Endothelial cell of umbilical vein (primary cell): ENCODE measurements at regions not wholly inside any gene's neighbourhood (a gene's known extent, or its start where the extent isn't known, plus 50 kb on each side); places are given as distances from the start of the nearest gene placed in this dataset.

Source experiments
- EZH2 ChIP-seq: IDR thresholded peaks from 2 replicates; pipeline ENCODE4 v1.6.1; 2012; ENCODE audit warnings: borderline replicate concordance, low read depth, mild to moderate bottlenecking, moderate library complexity, low read length, inconsistent platforms; ENCODE audit not compliant: severe bottlenecking
- JUN ChIP-seq: IDR thresholded peaks from 2 replicates; pipeline ENCODE4 v1.6.1; 2011; ENCODE audit warnings: borderline replicate concordance, low read depth; ENCODE audit not compliant: insufficient read length, insufficient read depth
- MAX ChIP-seq: IDR thresholded peaks from 2 replicates; pipeline ENCODE4 v1.6.1; 2011; ENCODE audit not compliant: insufficient read depth, insufficient read length
- MYC ChIP-seq: IDR thresholded peaks from one replicate; pipeline ENCODE4 v1.6.1; 2011; ENCODE audit warnings: mild to moderate bottlenecking, low read depth, low read length
- POLR2A ChIP-seq: IDR thresholded peaks from 2 replicates; pipeline ENCODE4 v1.6.1; 2012; ENCODE audit warnings: low read depth, mild to moderate bottlenecking, control low read depth, low read length
- POLR2AphosphoS5 ChIP-seq: IDR thresholded peaks from 2 replicates; pipeline ENCODE4 v1.6.1; 2012; ENCODE audit warnings: low read depth, mild to moderate bottlenecking, control low read depth, low read length, moderate library complexity; ENCODE audit not compliant: insufficient read depth
- TF ChIP-seq, protein P1 (sequence below), 2 donors: IDR thresholded peaks; 1 replicate in 1 of 2; 2 replicates in 1 of 2; pipeline ENCODE4 v1.5.1; 2011; ENCODE audit warnings: low read length in 2 of 2, mild to moderate bottlenecking in 2 of 2, moderate library complexity in 2 of 2, control low read depth in 1 of 2, inconsistent platforms in 1 of 2, low read depth in 1 of 2; ENCODE audit not compliant: insufficient read depth in 1 of 2; ENCODE audit errors: extremely low read depth in 1 of 2

GRCh38 chr11:94697156-94697555, 71.0 kb upstream of the AMOTL1 start:
- TF ChIP-seq, protein P1, sequence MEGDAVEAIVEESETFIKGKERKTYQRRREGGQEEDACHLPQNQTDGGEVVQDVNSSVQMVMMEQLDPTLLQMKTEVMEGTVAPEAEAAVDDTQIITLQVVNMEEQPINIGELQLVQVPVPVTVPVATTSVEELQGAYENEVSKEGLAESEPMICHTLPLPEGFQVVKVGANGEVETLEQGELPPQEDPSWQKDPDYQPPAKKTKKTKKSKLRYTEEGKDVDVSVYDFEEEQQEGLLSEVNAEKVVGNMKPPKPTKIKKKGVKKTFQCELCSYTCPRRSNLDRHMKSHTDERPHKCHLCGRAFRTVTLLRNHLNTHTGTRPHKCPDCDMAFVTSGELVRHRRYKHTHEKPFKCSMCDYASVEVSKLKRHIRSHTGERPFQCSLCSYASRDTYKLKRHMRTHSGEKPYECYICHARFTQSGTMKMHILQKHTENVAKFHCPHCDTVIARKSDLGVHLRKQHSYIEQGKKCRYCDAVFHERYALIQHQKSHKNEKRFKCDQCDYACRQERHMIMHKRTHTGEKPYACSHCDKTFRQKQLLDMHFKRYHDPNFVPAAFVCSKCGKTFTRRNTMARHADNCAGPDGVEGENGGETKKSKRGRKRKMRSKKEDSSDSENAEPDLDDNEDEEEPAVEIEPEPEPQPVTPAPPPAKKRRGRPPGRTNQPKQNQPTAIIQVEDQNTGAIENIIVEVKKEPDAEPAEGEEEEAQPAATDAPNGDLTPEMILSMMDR (IDR thresholded peaks at IDR 0.05; ENCODE audit: extremely low read depth in 1 of 2, insufficient read depth in 1 of 2, low read depth in 1 of 2, low read length in 2 of 2), result no peak
- TF ChIP-seq MAX, result no peak
- no peak for TF ChIP-seq POLR2A
- no peak for TF ChIP-seq JUN
- no peak for TF ChIP-seq EZH2
- no peak for TF ChIP-seq POLR2AphosphoS5
- no peak for TF ChIP-seq MYC
